MV-4-11 (cell line): ENCODE measurements at regions not wholly inside any gene's neighbourhood (a gene's known extent, or its start where the extent isn't known, plus 50 kb on each side); places are given as distances from the start of the nearest gene placed in this dataset.
A peak's percentile ranks its signal among the peaks of the same experiment; 100 is the strongest.

ENCODE experiments used
- DNase-seq: peaks from one replicate; lab custom pipeline; 2025; lab: John Stamatoyannopoulos, UW

DNA sequence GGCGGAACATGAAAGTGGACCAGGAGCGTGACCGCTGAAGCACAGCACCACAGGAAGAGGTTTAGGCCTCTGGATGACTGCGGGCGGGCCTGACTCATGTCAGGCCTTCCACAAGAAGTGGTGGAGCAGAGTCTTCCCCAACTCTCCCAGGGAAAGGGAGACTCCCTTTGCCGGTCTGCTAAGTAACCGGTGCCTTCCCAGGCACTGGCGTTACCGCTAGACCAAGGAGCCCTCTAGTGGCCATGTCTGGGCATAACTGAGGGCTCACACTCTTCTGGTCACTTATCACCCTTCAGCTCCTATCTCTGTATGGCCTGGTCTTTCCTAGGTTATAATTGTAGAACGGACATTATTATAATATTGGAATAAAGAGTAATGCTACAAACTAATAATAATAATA is 1931.9 kb downstream of the TP53TG3F start:
- peak; percentile 3 for DNase-seq

DNA sequence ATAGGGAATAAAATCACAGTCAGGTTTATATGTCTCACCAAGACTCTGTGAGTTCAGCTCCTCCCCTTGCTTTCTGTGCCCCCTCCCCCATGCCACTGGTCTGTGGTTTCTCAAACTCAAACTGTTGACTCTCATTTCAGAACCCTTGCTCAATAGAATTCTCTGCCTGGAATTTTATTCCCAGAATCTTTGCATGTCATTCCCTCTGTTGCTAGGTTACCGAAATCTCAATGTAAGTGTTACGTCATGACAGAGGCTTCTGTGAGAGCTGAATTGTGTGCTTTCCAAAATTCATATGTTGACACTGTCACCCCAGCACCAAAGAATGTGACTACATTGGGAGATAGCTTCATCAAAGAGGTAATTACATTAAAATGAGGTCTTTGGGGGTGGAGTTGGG is 1938.8 kb downstream of the TP53TG3F start:
- no peak for DNase-seq

DNA sequence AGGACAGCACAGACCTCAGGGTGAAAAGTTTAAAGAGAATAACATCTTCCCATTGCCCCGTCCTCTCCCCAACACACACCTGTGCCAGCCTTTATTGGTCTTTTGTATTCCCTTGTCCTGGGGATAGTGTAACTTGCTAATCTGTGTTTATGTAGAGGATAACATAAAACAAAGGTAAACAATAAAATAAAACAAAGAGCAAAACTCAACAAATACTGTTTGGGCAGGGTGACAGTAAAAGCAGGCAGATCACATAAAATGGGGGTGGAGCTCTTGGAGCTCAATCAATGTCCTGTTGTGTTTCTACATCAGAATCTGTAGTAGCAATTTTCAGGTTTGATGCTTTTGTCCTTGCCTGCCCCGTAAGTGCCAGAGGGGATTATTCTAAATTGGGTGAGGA is 1939.7 kb downstream of the TP53TG3F start:
- no peak for DNase-seq

DNA sequence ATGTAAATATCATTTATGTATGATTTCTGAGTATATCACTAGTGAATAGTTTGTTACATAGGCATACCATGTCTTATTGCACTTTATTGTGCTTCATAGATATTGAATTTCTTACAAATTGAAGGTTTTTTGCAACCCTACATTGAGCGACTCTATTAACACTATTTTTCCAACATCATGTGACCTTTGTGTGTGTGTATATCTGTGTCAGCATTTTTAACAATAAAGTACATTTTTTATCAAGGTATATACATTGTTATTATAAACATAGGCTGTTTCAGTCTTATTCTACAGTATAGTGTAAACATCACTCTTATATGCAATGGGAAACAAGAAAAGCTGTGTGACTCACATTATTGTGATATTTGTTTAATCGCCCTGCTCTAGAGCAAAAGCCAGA is 1944.9 kb downstream of the TP53TG3F start:
- DNase-seq, result no peak

DNA sequence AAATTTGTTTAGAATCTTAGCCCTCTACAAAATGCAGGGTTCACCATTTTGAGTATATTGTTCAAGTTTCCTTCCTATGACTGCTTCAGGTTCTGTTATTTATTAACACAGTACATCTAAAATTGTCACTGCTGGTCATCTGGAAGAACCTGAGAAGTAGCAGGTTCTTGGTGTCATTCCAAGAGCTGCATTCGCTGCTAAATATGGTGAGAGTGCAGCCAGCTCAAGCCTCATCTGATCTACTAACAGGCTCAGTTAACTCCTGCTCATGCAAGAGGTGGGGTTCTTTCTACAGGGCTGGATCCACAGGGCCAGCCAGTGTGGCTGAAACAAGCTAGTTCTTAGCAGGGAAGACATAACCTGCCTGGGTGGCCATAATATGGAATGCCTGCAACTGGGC is 1946.1 kb downstream of the TP53TG3F start:
- no peak for DNase-seq

DNA sequence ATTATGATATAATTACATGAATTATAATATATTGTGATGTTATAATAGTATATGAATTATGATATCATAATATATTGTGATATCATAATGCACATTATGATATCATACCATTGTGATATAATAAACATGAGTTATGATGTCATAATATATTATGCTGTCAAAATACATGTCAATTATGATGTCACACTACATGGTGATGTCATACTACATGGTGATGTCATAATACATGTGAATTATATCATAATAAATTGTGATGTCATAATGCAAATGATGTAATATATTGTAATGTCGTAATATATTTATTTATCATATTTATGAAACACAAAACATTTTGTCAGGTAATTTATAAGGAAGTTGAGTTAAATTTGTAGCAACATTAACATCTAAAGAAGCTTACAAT is 1950.1 kb downstream of the TP53TG3F start:
- no peak for DNase-seq

DNA sequence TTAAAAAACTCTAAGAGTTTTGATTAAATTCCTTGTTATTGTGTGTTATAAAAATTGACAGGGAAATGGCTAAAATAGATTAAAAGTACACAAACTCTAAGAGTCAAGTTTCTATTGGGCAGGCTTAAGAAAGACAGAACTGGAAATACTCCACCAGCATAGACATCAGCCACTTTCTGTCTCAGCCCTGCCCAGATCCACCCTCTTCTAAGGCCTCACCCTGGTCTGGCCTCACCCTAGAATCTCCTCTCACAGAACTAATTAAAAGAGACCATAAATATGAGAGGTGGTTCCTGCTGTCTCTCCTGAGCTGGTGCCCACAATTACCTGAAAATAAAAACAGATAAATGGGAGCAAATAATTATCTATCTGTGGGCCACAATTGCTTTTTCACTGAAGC is 1951.0 kb downstream of the TP53TG3F start:
- no peak for DNase-seq

DNA sequence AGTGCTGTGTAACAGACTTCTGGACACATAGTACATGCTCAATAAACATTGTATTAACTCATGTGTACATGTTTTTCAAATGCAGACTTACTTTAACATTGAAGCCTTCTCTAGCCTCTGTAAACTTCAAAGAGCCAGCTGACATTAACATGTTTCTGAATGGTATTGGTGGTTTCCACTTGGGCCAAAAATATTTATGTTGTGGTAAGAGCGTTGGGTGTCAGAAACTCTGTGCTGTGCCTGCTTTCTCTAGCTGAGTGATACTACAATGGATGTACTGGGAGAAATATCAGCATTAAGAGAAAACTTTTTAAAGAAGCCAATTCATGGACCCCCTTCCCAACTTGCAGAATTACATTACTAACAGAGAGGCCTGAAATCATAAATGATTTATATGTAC is 1951.7 kb downstream of the TP53TG3F start:
- no peak for DNase-seq

DNA sequence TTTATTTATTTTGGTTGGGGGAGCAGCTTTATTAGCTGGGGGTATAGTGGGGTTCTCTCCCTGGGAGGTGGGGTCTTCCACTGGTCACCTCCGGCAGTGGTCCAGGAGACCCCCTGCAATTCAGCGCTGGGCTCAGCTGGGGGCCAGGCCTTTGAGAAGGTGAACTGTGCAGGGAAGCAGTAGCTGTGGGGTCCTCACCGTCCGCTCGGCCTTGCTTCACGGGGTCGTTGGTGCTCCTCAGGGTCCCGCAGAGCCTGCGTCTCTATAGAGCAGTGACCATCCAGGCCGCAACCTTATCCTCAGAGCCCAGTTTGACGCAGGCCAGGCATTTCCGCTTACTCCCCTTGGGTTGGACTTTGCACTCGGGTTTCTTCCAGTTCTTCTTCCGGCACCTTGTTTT is 1954.7 kb downstream of the TP53TG3F start:
- no peak for DNase-seq

DNA sequence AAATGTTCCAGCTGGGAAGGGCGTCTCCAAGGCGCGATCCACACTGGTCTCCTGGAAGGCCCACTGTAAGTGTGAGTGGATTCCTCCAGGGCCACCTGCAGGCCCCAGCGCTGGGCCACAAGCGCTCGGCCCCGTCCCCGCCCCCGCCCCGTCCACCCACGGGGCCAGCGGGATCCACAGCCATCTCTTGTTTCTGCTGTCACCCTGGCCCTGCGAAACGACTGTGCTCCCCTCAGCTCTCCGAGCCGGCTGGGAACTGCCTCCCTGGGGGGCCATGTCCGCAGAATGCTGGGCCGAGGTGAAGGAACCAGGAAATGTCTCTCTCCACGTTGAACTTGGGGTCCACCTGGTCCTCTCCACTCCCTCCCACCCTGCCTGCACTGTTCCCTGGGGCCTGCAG is 1955.2 kb downstream of the TP53TG3F start:
- DNase-seq, result no peak

DNA sequence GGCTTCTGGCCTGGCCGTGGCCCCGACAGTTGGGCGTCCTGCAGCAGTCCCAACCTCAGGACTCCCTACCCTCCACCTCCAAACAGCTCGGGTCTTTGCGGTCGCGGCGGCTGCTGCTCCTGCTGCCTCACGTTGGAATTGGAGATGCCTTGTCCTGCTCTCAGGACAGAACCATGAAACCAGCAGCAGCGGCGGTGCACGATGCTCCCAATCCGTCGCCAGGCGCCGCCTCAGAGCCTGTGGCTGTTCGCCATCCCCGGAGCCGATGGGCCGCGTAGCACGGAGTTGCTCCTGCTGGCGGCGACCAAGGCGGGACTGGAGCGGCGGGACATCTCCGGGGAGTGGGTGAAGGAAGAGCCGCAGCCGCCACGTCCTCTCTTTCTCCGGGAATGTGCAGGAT is 1965.9 kb downstream of the TP53TG3F start:
- no peak for DNase-seq

DNA sequence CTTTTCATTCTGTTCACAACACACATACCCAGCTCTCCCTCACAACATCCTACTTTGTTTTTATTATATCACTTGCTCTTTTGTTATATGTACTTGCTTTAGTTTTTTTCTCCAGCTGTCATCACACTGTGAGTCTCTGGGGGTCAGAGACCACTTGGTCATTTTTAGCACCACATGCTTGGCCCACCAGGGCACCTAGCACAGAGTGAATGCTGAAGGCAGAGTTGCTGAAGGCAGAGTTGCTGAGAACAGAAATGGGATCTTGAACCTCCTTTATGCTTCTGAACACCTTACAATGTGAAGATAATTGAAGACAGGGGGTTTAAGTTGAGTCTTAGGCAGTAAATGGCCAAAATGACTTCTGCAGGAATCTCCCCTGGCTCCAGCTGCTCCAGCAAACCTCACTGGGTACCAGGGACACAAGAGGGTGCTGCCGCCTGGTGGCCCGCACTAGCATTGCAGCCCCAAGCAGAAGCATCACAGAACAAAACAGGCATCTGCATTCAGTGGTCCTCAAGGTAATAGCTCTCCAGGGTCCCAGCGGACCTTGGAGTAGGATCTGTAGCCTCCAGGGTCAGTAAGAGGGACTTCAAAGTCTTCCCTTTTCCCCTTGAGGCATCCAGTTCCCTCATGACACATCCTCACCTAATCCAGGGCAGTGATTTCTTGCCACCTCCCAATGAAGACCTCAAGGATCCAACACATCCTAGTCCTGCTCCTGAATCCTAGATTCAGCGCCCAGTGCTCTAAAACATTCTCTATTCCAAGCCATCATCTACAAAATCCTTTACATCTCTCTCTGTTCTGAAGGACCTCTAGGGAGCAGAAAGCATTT is 1972.6 kb downstream of the TP53TG3F start:
- DNase-seq, result no peak

DNA sequence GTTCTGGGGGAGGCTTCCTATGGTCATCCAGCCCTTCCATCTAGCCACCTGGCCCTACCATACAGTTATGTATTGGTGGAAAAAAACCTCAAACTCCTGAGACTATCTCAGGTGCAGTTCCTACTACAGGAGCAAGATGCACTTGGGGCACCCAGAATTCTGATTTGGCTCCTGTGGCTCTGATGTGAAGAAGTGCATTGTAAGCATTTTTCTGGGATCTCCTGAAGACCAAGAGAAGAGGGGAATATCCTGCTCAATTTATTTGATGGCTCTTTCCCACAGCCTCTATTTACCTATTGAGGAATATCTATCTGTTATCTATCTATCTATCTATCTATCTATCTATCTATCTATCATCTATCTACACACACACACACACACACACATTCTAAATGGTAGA is 1981.5 kb downstream of the TP53TG3F start:
- DNase-seq, result no peak

DNA sequence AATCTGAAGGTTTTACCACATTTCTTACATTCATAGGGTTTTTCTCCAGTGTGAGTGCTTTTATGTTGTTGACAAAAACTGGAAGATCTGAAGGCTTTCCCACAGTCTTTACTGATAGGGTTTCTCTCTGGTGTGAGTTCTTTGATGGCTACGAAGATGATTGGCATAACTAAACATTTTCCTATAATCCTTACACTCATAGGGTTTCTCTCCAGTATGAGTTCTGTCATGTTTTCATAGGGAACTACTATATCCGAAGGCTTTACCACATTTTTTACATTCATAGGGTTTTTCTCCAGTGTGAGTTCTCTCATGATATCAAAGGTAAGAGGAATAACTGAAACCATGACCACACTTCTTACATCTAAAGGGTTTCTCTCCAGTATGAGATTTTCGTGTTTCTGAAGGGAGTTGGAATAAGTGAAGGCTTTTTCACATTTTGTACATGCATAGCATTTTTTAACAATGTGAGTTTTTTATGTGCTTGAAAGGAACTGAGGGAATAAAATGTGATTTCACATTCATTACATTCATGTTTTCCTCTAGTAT is 1987.7 kb downstream of the TP53TG3F start:
- DNase-seq, result no peak

DNA sequence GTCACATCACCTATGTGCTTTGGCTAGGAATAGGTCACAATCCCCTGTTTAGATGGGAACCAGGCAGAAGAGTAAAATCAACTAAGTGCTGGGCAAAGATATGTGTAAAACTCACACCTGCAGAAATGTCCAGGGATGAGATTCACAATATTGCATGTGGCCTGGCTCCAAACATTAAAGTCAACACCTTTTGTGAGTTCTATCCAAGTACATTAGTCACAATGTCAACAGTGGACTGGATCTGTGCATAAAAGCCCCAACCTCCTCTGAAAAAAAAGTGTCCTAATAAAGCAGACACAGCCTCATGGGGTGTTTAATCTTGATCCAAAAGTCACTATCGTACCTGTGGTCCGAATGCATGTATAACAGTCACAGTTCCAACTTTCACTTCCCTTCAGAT is 1990.3 kb downstream of the TP53TG3F start:
- no peak for DNase-seq

DNA sequence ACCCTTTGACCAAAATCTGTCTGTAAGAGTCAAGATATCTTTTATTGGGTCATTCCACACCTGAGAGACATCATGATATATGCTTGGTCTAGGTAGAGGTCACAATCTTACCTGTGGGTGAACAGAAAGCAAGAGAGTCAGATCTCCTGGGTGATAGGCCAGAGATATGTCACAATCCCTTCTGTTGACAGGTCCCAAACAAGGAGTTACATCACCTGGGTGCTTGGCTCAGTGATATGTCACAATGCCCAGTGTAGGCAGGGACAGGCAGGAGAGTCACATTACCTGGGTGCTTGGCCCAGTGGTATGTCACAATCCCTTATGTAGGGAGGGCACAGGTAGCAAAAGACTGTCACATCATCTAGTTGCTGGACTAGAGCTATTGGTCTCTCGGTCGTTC is 1991.2 kb downstream of the TP53TG3F start:
- DNase-seq, result no peak

DNA sequence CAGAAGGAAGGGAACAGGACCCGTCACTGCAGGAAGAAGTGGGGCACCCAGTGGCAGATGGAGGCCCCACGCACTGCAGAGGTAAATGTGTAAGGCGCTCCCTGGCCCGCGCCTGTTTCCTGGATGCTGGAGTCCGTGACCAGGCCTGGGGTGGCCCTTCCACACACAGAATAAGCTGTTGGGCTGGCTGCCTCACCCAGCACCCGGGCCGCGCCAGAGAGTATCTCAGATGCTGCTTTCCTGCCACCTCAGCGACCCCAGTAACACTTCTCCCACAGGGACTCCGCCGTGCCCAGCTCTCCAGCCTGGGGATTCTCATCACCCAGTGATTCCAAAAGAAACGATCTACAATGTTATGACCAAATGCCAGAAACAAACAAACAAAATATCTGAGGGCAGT is 1993.1 kb downstream of the TP53TG3F start:
- no peak for DNase-seq

DNA sequence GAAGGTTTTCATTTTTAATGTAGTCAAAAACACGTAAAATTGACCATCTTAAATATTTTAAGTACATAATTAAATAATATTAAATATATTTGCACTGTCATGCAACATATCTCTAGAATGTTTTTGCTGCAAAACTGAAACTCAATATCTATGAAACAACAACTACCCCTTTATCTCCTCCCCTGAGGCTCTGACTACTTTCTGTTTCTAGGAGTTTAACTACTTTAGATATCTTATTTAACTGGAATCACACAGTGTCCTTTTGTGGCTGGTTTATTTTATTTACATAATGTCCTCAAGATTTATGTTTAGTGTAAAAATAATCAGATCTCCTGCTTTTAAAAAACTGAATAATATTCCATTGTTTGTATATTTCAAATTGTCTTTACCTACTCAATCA is 2003.9 kb downstream of the TP53TG3F start:
- no peak for DNase-seq

DNA sequence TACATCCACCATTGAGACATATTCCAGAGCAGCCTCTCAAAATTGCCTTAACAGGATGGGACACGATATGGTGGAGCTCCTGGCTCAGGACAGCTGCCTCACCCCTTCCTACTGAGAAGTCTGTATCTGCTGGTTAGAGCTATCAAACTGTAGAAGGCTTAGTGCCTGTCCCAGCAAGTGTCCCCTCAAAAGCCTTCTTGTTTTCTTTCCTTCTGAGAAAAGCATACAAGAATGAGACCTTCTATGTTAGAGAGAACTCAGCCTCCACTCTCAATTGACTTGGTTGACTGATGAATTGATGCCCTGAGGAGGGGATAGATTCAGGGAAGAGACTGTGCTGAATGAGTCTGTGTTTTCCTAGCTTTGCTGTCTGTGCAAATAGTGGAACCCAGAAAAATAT is 2020.9 kb downstream of the TP53TG3F start:
- no peak for DNase-seq

DNA sequence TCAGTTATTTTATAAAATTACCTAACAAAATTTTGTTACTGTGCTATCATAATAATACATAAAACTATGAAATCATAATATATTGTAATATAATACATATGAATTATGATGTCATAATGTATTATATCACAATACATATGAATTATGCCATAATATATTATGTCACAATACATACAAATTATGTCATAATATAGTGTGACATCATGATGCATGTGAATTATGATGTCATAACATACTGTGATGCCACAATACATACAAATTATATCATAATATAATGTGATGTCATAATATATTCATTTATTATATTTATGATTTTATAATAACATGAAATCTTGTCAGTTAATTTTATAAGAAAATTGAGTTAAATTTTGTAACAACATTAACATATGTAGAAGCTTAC is 2021.6 kb downstream of the TP53TG3F start:
- no peak for DNase-seq

DNA sequence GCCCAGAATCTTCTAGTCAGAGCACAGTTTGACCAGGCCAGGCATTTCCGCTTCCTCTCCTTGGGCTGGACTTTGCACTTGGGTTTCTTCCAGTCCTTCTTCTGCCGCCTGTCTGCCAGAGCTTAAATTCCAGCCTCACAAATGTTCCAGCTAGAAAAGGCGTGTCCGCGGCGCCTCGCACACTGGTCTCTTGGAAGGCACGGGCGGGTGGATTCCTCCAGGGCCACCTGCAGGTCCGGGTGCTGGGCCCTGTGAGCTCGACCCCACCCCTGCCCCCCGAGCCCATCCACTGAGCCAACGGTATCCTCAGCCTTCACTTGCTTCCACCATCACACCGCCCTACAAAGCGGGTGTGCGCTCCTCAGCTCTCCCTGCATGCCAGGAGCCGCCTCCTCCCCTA is 2026.5 kb downstream of the TP53TG3F start:
- no peak for DNase-seq

DNA sequence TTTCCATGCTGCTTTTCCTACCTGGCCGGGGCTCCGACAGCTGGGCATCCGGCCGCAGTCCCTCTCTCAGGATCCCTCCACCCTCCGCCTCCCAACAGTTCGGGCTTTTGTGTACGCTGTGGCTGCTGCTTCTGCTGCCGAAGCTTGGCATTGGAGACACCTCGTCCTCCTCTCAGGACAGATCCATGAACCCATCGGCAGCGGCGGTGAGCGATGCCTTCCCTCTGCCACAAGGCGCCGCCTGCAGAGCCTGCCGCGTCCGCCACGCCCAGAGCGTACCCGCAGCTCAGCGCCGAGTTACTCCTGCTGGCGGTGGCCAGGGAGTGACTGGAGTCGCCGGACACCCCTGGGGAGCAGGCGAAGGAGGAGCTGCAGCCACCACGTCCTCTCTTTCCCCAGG is 2032.8 kb downstream of the TP53TG3F start:
- no peak for DNase-seq

DNA sequence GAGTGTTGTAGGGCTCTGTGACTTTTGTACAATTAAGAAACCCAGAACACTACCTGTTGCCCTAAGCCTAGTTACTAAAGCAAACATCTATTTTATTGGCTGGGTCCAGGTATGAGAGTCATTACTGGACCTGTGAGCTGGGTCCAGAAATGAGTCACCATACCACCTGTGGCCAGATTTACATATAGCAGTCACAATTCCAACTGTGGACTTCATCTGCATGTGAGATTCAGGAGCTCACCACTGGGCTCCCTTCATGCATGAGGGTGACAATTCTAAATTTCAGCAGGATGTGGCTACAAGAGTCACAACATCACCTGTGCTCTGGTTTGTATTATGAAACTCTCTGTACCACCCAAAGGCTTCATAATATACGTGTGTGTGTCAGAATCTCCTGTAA is 2038.0 kb downstream of the TP53TG3F start:
- DNase-seq, result no peak
